GM13977 (cell line): ENCODE measurements at regions not wholly inside any gene's neighbourhood (a gene's known extent, or its start where the extent isn't known, plus 50 kb on each side); places are given as distances from the start of the nearest gene placed in this dataset.

ENCODE experiments used
- DNase-seq: peaks from one replicate; pipeline ENCODE4 v3.0.0; 2012; ENCODE audit warnings: low spot score
- CTCF ChIP-seq: IDR thresholded peaks from 2 replicates; pipeline ENCODE4 v1.5.1; 2012; ENCODE audit warnings: mild to moderate bottlenecking, control low read depth; ENCODE audit not compliant: insufficient read depth; ENCODE audit errors: extremely low read depth, missing control alignments
- in situ Hi-C: fragments of 300-500 bp; cut with MboI; formaldehyde crosslinking; loops from one replicate; pipeline ENCODE4 v1.12.0; 2022; ENCODE audit warnings: low sequenced_read_pairs, low pct_unique_long_range_greater_than_20kb, mixed read lengths, inconsistent platforms; ENCODE audit not compliant: unreplicated experiment

GRCh38 chr15:47473106-47473725 lies 244.1 kb upstream of the SEMA6D start:
- TF ChIP-seq CTCF, result no peak
- DNase-seq, result no peak
- in situ Hi-C loops, result loop anchor here (25.0 kb wide), 1 partner anchor 514 kb away; no protein-coding TSS in a partner anchor

- in situ Hi-C loops, result loop anchor here (25.0 kb wide), 1 partner anchor 513 kb away; no protein-coding TSS in a partner anchor
- DNase-seq, result no peak
- no peak for TF ChIP-seq CTCF
Measured at GRCh38 chr15:47473832-47474231, 243.5 kb upstream of the SEMA6D start.

- in situ Hi-C loops, result no loop called here
- DNase-seq, result no peak
- TF ChIP-seq CTCF, result no peak
Measured at GRCh38 chr15:47475336-47475735, 242.0 kb upstream of the SEMA6D start.

GRCh38 chr15:47477341-47477740 lies 240.0 kb upstream of the SEMA6D start:
- no peak for TF ChIP-seq CTCF
- DNase-seq, result no peak
- in situ Hi-C loops, result no loop called here

GRCh38 chr15:47484059-47484458 lies 233.2 kb upstream of the SEMA6D start:
- in situ Hi-C loops, result no loop called here
- TF ChIP-seq CTCF, result no peak
- DNase-seq, result no peak

- TF ChIP-seq CTCF, result no peak
- in situ Hi-C loops, result no loop called here
- DNase-seq, result no peak
Measured at GRCh38 chr15:47484997-47485396, 232.3 kb upstream of the SEMA6D start.

- in situ Hi-C loops, result no loop called here
- no peak for DNase-seq
- no peak for TF ChIP-seq CTCF
Measured at GRCh38 chr15:47485419-47485818, 231.9 kb upstream of the SEMA6D start.
